B cell (primary cell): ENCODE measurements at regions not wholly inside any gene's neighbourhood (a gene's known extent, or its start where the extent isn't known, plus 50 kb on each side); places are given as distances from the start of the nearest gene placed in this dataset.

Source experiments
- EZH2 ChIP-seq: IDR thresholded peaks from 2 replicates; pipeline ENCODE4 v1.6.1; 2012; ENCODE audit warnings: borderline replicate concordance, low read depth, mild to moderate bottlenecking, moderate library complexity, low read length; ENCODE audit not compliant: insufficient read depth, poor library complexity, severe bottlenecking
- TF ChIP-seq, protein P1 (sequence below): fragments of 200-600 bp; IDR thresholded peaks from one replicate; pipeline ENCODE4 v1.8.0; 2022; ENCODE audit warnings: antibody characterized with exemption, mild to moderate bottlenecking

DNA sequence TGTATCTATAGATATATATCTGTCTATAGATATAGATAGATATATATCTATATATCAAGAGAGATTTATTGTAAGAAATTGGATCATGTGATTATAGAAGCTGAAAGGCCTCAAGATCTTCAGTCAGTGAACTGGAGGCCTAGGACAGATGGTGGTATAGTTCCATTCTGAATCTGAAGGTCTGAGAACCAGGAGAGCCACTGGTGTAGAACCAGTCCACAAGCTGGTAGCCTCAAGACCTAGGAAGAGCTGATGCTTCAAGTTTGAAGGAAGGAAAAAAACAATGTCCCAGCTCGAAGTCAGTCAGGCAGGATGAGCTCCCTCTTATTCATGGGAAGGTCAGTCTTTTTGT lies 213.2 kb upstream of the JUN start:
- TF ChIP-seq, protein P1, sequence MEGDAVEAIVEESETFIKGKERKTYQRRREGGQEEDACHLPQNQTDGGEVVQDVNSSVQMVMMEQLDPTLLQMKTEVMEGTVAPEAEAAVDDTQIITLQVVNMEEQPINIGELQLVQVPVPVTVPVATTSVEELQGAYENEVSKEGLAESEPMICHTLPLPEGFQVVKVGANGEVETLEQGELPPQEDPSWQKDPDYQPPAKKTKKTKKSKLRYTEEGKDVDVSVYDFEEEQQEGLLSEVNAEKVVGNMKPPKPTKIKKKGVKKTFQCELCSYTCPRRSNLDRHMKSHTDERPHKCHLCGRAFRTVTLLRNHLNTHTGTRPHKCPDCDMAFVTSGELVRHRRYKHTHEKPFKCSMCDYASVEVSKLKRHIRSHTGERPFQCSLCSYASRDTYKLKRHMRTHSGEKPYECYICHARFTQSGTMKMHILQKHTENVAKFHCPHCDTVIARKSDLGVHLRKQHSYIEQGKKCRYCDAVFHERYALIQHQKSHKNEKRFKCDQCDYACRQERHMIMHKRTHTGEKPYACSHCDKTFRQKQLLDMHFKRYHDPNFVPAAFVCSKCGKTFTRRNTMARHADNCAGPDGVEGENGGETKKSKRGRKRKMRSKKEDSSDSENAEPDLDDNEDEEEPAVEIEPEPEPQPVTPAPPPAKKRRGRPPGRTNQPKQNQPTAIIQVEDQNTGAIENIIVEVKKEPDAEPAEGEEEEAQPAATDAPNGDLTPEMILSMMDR, result no peak
- TF ChIP-seq EZH2, result no peak
